HepG2 (cell line): ENCODE measurements at regions not wholly inside any gene's neighbourhood (a gene's known extent, or its start where the extent isn't known, plus 50 kb on each side); places are given as distances from the start of the nearest gene placed in this dataset.

Source experiments
- ATAC-seq: fragments of 200-7000 bp; cut with Tn5 transposase; 3 replicates; pipeline ENCODE4 v1.9.1; 2020; ENCODE audit warnings: mild to moderate bottlenecking, moderate library complexity
- BruUV-seq: library from RNA; stranded (reverse); fragments of 400-500 nt; replicated peaks from 2 replicates; lab custom pipeline; 2021; lab: Mats Ljungman, UMichigan
- CTCF ChIA-PET: fragments of 300-600 bp; formaldehyde crosslinking; extraction: SDS; loops from one replicate; lab custom pipeline; 2021; ENCODE audit warnings: low total read pairs, inconsistent platforms, low intra/inter-chr PET ratio; lab: Yijun Ruan, JAX
- POLR2A ChIA-PET: fragments of 350-600 bp; sonication (Branson Sonifier 250); formaldehyde crosslinking; loops from one replicate; lab custom pipeline; 2020; ENCODE audit warnings: antibody characterized with exemption, inconsistent platforms; lab: Yijun Ruan, JAX
- DNase-seq: peaks from one replicate; pipeline ENCODE4 v3.0.0-alpha.2; 2015; ENCODE audit warnings: low spot score
- FAIRE-seq: peaks from 3 replicates; lab custom pipeline; 2011; peaks lifted over from hg19 to GRCh38; lab: Jason Lieb, UNC
- H2AFZ ChIP-seq: one replicate; pipeline ENCODE4 v1.6.1; 2011; ENCODE audit warnings: low read length, inconsistent platforms
- H3K27ac ChIP-seq: fragments of 300-600 bp; 3 replicates; pipeline ENCODE4 v1.8.0; 2011; ENCODE audit warnings: mixed run types, mild to moderate bottlenecking, mixed read lengths, low read length, inconsistent platforms; ENCODE audit not compliant: insufficient read depth; ENCODE audit errors: extremely low read length
- H3K27me3 ChIP-seq, 2 experiments: fragments of 200-600 bp in 1 of 2; 2 replicates in 1 of 2; 3 replicates in 1 of 2; pipeline versions ENCODE4 v1.6.0 to v1.8.0; 2011; ENCODE audit warnings: low read length in 2 of 2, mild to moderate bottlenecking in 2 of 2, moderate library complexity in 2 of 2, inconsistent platforms in 1 of 2; ENCODE audit not compliant: insufficient read depth in 2 of 2, control insufficient read depth in 1 of 2
- H3K36me3 ChIP-seq, 2 experiments: fragments of 200-600 bp in 1 of 2; replicated peaks in 1 of 2; 2 replicates in 1 of 2; 3 replicates in 1 of 2; pipeline versions ENCODE4 v1.5.1 to v1.8.0; 2011; ENCODE audit warnings: low read length in 2 of 2, inconsistent platforms in 1 of 2; ENCODE audit not compliant: insufficient read depth in 2 of 2, control insufficient read depth in 1 of 2
- H3K4me1 ChIP-seq: 2 replicates; pipeline ENCODE4 v1.5.1; 2012; ENCODE audit warnings: low read length, inconsistent platforms; ENCODE audit not compliant: insufficient read depth
- H3K4me2 ChIP-seq: 2 replicates; pipeline ENCODE4 v1.6.0; 2011; ENCODE audit warnings: low read depth, low read length, inconsistent platforms
- H3K4me3 ChIP-seq, 3 experiments: fragments of 200-600 bp in 1 of 3; sonication (generic), shearing (Covaris generic) in 1 of 3; replicated peaks in 1 of 3; 2 replicates each; pipeline ENCODE4 v1.5.1; 2011 to 2016; ENCODE audit warnings: low read length in 3 of 3, inconsistent platforms in 2 of 3, low read depth in 2 of 3, mild to moderate bottlenecking in 2 of 3, control low read depth in 1 of 3, mixed read lengths in 1 of 3; ENCODE audit not compliant: insufficient read depth in 1 of 3
- H3K79me2 ChIP-seq: one replicate; pipeline ENCODE4 v1.6.1; 2011; ENCODE audit warnings: low read length, inconsistent platforms; ENCODE audit not compliant: insufficient read depth
- H3K9ac ChIP-seq: 2 replicates; pipeline ENCODE4 v1.6.0; 2011; ENCODE audit warnings: mild to moderate bottlenecking, low read depth, low read length, inconsistent platforms; ENCODE audit not compliant: insufficient read depth
- H3K9me3 ChIP-seq: 2 replicates; pipeline ENCODE4 v1.5.1; 2012; ENCODE audit warnings: mild to moderate bottlenecking, low read length
- H4K20me1 ChIP-seq: 2 replicates; pipeline ENCODE4 v1.6.0; 2011; ENCODE audit warnings: inconsistent platforms, mild to moderate bottlenecking, low read length, moderate library complexity; ENCODE audit not compliant: insufficient read depth
- MYC ChIP-seq: sonication (generic); formaldehyde crosslinking; IDR thresholded peaks from 2 replicates; pipeline ENCODE4 v1.9.0; 2021; ENCODE audit warnings: missing genetic modification reagents, borderline replicate concordance
- PCBP2 ChIP-seq: fragments of 200-400 bp; formaldehyde crosslinking; optimal IDR thresholded peaks from 2 replicates; pipeline ENCODE3; 2018; ENCODE audit warnings: low read length, low read depth; ENCODE audit not compliant: poor library complexity, severe bottlenecking
- REST ChIP-seq, 2 experiments: IDR thresholded peaks; 2 replicates each; pipeline ENCODE4 v1.6.1; 2011 to 2012; ENCODE audit warnings: low read length in 2 of 2, borderline replicate concordance in 1 of 2, low read depth in 1 of 2, mild to moderate bottlenecking in 1 of 2, moderate library complexity in 1 of 2
- SUZ12 ChIP-seq: fragments of 150-350 bp; IDR thresholded peaks from 2 replicates; pipeline ENCODE4 v1.6.1; 2014; ENCODE audit warnings: low read depth, low read length
- ZFP36L1 ChIP-seq: sonication (generic); formaldehyde crosslinking; IDR thresholded peaks from 2 replicates; pipeline ENCODE4 v1.8.0; 2022; ENCODE audit warnings: mild to moderate bottlenecking, missing genetic modification reagents, moderate library complexity
- ZNF12 ChIP-seq: sonication (generic); formaldehyde crosslinking; IDR thresholded peaks from 2 replicates; pipeline ENCODE4 v1.5.0; 2020; ENCODE audit warnings: missing genetic modification reagents
- ZNF234 ChIP-seq: sonication (generic); formaldehyde crosslinking; conservative IDR thresholded peaks from 2 replicates; pipeline ENCODE4 v1.5.1; 2020; ENCODE audit warnings: mild to moderate bottlenecking, missing genetic modification reagents
- ZNF503 ChIP-seq: sonication (generic); formaldehyde crosslinking; IDR thresholded peaks from 2 replicates; pipeline ENCODE4 v1.4.0; 2020; ENCODE audit warnings: missing genetic modification reagents
- ZNF512B ChIP-seq: sonication (generic); formaldehyde crosslinking; IDR thresholded peaks from 2 replicates; pipeline ENCODE4 v1.5.1; 2020; ENCODE audit warnings: missing genetic modification reagents, mild to moderate bottlenecking, borderline replicate concordance
- WGBS: methylation state at CpG from one replicate; pipeline ENCODE4 v1.1.6; 2017; ENCODE audit warnings: low lambda C conversion rate; 5-methylcytosine and 5-hydroxymethylcytosine counted together
- in situ Hi-C: cut with HindIII; loops from 2 replicates; pipeline ENCODE4 v1.10.0; 2017; ENCODE audit warnings: low pct_unique_long_range_greater_than_20kb; ENCODE audit not compliant: extremely low pct_ligation_motif_present
- intact Hi-C: fragments of 100-400 bp; cut with micrococcal nuclease; formaldehyde crosslinking; loops from one replicate; pipeline ENCODE4 v1.10.0; 2022; ENCODE audit not compliant: unreplicated experiment

- TF ChIP-seq ZNF512B (CRISPR knock-in tag), result no peak
Observed at GRCh38 chr15:93932164-93932776, 299.1 kb upstream of the MCTP2 start (continued).

- 1% methylated on average over 7 of the region's 7 CpGs for WGBS
Observed at GRCh38 chr15:93929375-93930094, 301.8 kb upstream of the MCTP2 start.

More at GRCh38 chr15:93929375-93930094, 301.8 kb upstream of the MCTP2 start:
- intact Hi-C loops, result no loop called here
- Histone ChIP-seq H2AFZ (no peak overlapping the region), H4K20me1 (no peaks in the 10 kb centered on the region), H3K9me3 (no peaks in the 10 kb centered on the region), H3K36me3 (no peaks in the 10 kb centered on the region), H3K4me1 (no peaks in the 10 kb centered on the region), H3K79me2 (no peaks in the 10 kb centered on the region)
- BruUV-seq, result no TSS peak
- FAIRE-seq, result no peak
- in situ Hi-C loops, result no loop called here
- TF ChIP-seq ZNF12 (CRISPR knock-in tag) (no peak), MYC (CRISPR knock-in tag) (no peak), REST (IDR thresholded peaks at IDR 0.05; ENCODE audit: borderline replicate concordance in 1 of 2, low read depth in 1 of 2, low read length in 2 of 2) (no peak), SUZ12 (no peak), ZFP36L1 (CRISPR knock-in tag) (no peak), PCBP2 (no peak), ZNF234 (CRISPR knock-in tag) (no peak), ZNF503 (CRISPR knock-in tag) (no peak)
- TF ChIP-seq, all 625 proteins: peak for 0
- H3K4me2 ChIP-seq, result no peak overlapping the region
- no peak for DNase-seq
- POLR2A ChIA-PET, result no interaction called here
- no peak overlapping the region for H3K4me3 ChIP-seq
- no peaks in the 10 kb centered on the region for H3K27me3 ChIP-seq
- H3K27ac ChIP-seq, result no peak overlapping the region
- ATAC-seq, result no peak
- CTCF ChIA-PET, result no interaction called here
- no peak overlapping the region for H3K9ac ChIP-seq
